Activated B cell treated with CpG ODN at 0.5 μM for 24 hours (primary cell): ENCODE measurements at regions not wholly inside any gene's neighbourhood (a gene's known extent, or its start where the extent isn't known, plus 50 kb on each side); places are given as distances from the start of the nearest gene placed in this dataset.

ENCODE experiments used
- ATAC-seq: fragments of 200-7000 bp; cut with Tn5 transposase; one replicate; pipeline ENCODE4 v1.10.0; 2021; ENCODE audit warnings: low read depth, mild to moderate bottlenecking, moderate library complexity
- CTCF ChIA-PET: fragments of 350-600 bp; sonication (Branson Sonifier 250); formaldehyde crosslinking; loops from one replicate; lab custom pipeline; 2021; ENCODE audit warnings: antibody characterized with exemption; lab: Charles Lee
- POLR2A ChIA-PET: fragments of 350-600 bp; sonication (Branson Sonifier 250); formaldehyde crosslinking; loops from one replicate; lab custom pipeline; 2021; ENCODE audit warnings: antibody characterized with exemption; lab: Charles Lee
- DNase-seq: peaks from one replicate; pipeline ENCODE4 v3.0.0; 2022
- H3K27ac Mint-ChIP-seq: one replicate; pipeline ENCODE4 v1.8.0; 2020; ENCODE audit warnings: mixed read lengths
- H3K27me3 Mint-ChIP-seq: one replicate; pipeline ENCODE4 v1.8.0; 2021; ENCODE audit warnings: mixed read lengths
- H3K36me3 Mint-ChIP-seq: one replicate; pipeline ENCODE4 v1.8.0; 2021; ENCODE audit warnings: low read depth, mixed read lengths
- H3K4me1 Mint-ChIP-seq: one replicate; pipeline ENCODE4 v1.8.0; 2021; ENCODE audit warnings: mixed read lengths
- H3K4me3 Mint-ChIP-seq: one replicate; pipeline ENCODE4 v1.8.0; 2020; ENCODE audit warnings: mild to moderate bottlenecking, mixed read lengths
- H3K9me3 Mint-ChIP-seq: one replicate; pipeline ENCODE4 v1.8.0; 2020; ENCODE audit warnings: mixed read lengths
- intact Hi-C: fragments of 100-400 bp; cut with micrococcal nuclease; formaldehyde crosslinking; loops from one replicate; pipeline ENCODE4 v1.15.1; 2024
- TF ChIP-seq, protein P1 (sequence below): fragments of 200-600 bp; IDR thresholded peaks from one replicate; pipeline ENCODE4 v1.8.0; 2022; ENCODE audit warnings: antibody characterized with exemption, mild to moderate bottlenecking

DNA sequence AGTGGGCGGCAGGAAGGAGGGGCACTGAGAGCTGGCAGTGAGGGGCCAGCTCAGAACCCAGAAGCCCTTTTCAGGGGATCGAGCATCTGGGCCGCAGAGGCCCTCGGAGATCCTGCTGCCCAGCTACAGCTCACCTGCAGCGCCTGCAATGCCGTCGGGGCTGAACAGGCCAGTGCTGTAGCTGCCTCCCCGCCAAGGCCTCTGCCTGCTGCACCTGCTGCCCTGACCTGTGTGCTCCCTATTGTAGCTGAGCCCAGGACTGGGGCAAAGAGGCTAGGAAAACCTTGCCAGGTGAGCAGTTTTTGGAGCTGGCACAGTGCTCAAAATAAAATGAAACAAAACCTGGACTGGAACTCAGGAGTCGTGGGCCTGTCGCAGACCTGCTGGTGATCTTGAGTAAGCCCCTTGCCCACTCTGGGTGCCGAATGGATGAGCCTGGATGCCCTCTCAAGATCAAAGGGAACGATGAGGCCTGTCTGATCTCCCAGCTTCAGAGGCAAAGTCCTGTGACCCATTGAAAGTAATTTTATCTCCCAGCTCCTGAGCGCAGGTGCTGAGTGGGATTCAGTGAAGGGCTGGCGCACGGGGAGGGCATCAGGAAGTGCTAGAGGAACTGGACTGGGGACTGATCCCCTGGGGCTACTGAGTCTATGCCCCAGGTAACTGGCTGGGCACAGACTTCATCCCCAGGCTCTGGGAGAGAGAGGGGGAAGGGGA, 154.6 kb downstream of the FOXD2 start:
- intact Hi-C loops = no loop called here
- Mint-ChIP-seq H3K4me1 (no peaks in the 10 kb centered on the region), H3K36me3 (no peaks in the 10 kb centered on the region), H3K4me3 (no peak overlapping the region), H3K27ac (no peak overlapping the region), H3K27me3 (peaks cover 11% of the 10 kb centered on the region), H3K9me3 (no peaks in the 10 kb centered on the region)
- DNase-seq (no peak), ATAC-seq (no peak)
- ChIA-PET CTCF (no interaction called here), POLR2A (no interaction called here)
- TF ChIP-seq, protein P1, sequence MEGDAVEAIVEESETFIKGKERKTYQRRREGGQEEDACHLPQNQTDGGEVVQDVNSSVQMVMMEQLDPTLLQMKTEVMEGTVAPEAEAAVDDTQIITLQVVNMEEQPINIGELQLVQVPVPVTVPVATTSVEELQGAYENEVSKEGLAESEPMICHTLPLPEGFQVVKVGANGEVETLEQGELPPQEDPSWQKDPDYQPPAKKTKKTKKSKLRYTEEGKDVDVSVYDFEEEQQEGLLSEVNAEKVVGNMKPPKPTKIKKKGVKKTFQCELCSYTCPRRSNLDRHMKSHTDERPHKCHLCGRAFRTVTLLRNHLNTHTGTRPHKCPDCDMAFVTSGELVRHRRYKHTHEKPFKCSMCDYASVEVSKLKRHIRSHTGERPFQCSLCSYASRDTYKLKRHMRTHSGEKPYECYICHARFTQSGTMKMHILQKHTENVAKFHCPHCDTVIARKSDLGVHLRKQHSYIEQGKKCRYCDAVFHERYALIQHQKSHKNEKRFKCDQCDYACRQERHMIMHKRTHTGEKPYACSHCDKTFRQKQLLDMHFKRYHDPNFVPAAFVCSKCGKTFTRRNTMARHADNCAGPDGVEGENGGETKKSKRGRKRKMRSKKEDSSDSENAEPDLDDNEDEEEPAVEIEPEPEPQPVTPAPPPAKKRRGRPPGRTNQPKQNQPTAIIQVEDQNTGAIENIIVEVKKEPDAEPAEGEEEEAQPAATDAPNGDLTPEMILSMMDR = no peak

GRCh38 chr1:47593013-47593568, 155.2 kb downstream of the FOXD2 start:
- Mint-ChIP-seq H3K4me3 (no peak overlapping the region), H3K36me3 (no peaks in the 10 kb centered on the region), H3K27me3 (peaks cover 13% of the 10 kb centered on the region), H3K9me3 (no peaks in the 10 kb centered on the region), H3K27ac (no peak overlapping the region), H3K4me1 (no peaks in the 10 kb centered on the region)
- intact Hi-C loops = no loop called here
- ChIA-PET CTCF (no interaction called here), POLR2A (no interaction called here)
- ATAC-seq (no peak), DNase-seq (no peak)
- TF ChIP-seq, protein P1 = no peak

DNA sequence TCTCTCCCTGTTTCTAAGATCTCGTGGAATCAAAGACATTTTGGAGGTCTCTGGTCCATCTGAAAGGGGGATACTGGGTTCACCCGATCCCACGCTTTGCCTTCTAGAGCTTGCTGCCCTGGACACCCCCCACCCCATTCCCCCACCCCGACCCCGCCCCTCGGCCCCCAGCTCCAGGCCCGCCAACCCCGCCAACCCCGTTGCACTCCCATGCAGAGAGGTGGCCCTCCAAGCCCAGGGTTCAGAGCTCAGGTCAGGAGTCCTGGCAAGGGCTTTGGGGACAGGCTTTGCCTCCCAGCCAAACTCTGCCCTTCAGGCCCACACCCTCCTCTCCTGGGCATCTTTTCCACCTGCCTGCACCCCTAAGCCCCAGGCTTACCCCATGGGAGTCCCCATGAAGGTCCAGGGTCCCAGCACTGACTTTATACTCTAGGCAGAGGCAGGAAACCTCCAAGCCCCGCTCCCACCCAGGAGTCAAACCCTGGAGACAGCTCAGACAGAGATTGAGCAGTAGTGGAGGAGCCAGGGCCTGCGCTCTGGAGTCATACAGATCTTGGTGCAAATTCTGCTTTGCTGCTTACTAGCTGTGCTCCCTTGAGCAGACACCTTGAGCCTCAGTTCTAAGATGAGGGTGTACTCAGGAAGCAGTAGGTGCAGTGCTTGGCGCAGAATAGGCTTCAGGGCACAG, 155.9 kb downstream of the FOXD2 start:
- H3K27ac Mint-ChIP-seq = no peak overlapping the region
- no peak for DNase-seq
- H3K27me3 Mint-ChIP-seq = peaks cover 16% of the 10 kb centered on the region
- no peaks in the 10 kb centered on the region for H3K36me3 Mint-ChIP-seq
- intact Hi-C loops = no loop called here
- H3K9me3 Mint-ChIP-seq = no peaks in the 10 kb centered on the region
- ChIA-PET POLR2A (no interaction called here), CTCF (no interaction called here)
- TF ChIP-seq, protein P1 = no peak
- no peaks in the 10 kb centered on the region for H3K4me1 Mint-ChIP-seq
- ATAC-seq = no peak
- no peak overlapping the region for H3K4me3 Mint-ChIP-seq

GRCh38 chr1:47594627-47595026, 156.8 kb downstream of the FOXD2 start:
- H3K4me3 Mint-ChIP-seq = no peak overlapping the region
- no peak for DNase-seq
- H3K27ac Mint-ChIP-seq = no peak overlapping the region
- intact Hi-C loops = no loop called here
- peaks cover 16% of the 10 kb centered on the region for H3K27me3 Mint-ChIP-seq
- H3K4me1 Mint-ChIP-seq = no peaks in the 10 kb centered on the region
- ATAC-seq = no peak
- no peaks in the 10 kb centered on the region for H3K36me3 Mint-ChIP-seq
- TF ChIP-seq, protein P1 = no peak
- CTCF ChIA-PET = no interaction called here
- peaks cover 6% of the 10 kb centered on the region for H3K9me3 Mint-ChIP-seq
- POLR2A ChIA-PET = no interaction called here

DNA sequence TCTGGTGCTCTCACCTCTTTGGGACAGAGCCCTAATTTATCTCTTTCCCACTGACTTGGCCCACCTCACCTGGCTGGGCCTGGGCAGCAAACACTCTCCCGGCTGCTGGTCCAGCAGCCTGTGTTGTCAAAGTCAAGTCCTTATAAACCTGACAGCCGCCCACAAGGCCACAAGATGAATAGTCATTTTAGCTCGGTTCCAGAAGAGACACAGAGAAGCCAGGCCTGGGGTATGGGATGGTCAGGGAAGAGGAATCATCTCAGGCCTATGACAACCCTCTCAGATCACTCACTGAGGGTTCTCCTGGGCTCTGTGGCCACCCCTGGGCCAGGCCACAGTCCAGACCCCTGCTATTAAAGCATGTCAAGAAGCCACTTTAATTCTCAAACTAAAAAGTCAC, 158.5 kb downstream of the FOXD2 start:
- Mint-ChIP-seq H3K36me3 (no peaks in the 10 kb centered on the region), H3K27me3 (peaks cover 20% of the 10 kb centered on the region), H3K27ac (no peak overlapping the region), H3K4me1 (no peaks in the 10 kb centered on the region), H3K9me3 (peaks cover 13% of the 10 kb centered on the region), H3K4me3 (no peak overlapping the region)
- ChIA-PET CTCF (no interaction called here), POLR2A (no interaction called here)
- ATAC-seq = no peak
- TF ChIP-seq, protein P1 = no peak
- intact Hi-C loops = no loop called here
- no peak for DNase-seq
